HEK293 (cell line): ENCODE measurements at regions not wholly inside any gene's neighbourhood (a gene's known extent, or its start where the extent isn't known, plus 50 kb on each side); places are given as distances from the start of the nearest gene placed in this dataset.

ENCODE experiments used
- CTCF ChIA-PET: fragments of 350-600 bp; formaldehyde crosslinking; extraction: SDS; loops from one replicate; lab custom pipeline; 2021; ENCODE audit warnings: antibody characterized with exemption; lab: Yijun Ruan, JAX
- POLR2A ChIA-PET: fragments of 300-600 bp; formaldehyde crosslinking; extraction: SDS; loops from one replicate; lab custom pipeline; 2020; ENCODE audit warnings: antibody characterized with exemption, inconsistent platforms; lab: Yijun Ruan, JAX
- H3K27ac ChIP-seq: fragments of 200-500 bp; sonication (Bioruptor generic); 2 replicates; pipeline ENCODE4 v1.5.1; 2014; ENCODE audit warnings: low read depth, low read length, control low read depth, inconsistent platforms; ENCODE audit errors: extremely low read depth
- H3K36me3 ChIP-seq, 2 experiments: fragments of 200-500 bp in 1 of 2; sonication (Bioruptor generic) in 1 of 2; 1 replicate in 1 of 2; 2 replicates in 1 of 2; pipeline ENCODE4 v1.5.1; 2014 to 2017; ENCODE audit warnings: inconsistent platforms in 2 of 2, low read length in 2 of 2; ENCODE audit not compliant: control insufficient read depth in 2 of 2, insufficient read depth in 1 of 2
- H3K4me1 ChIP-seq: fragments of 200-500 bp; sonication (Bioruptor generic); 2 replicates; pipeline ENCODE4 v1.5.1; 2014; ENCODE audit warnings: mild to moderate bottlenecking, low read length, inconsistent platforms; ENCODE audit not compliant: control insufficient read depth, insufficient read depth
- H3K4me3 ChIP-seq: 2 replicates; pipeline ENCODE4 v1.5.1; 2011; ENCODE audit warnings: low read depth, mild to moderate bottlenecking, control low read depth, low read length, moderate library complexity
- H3K9me3 ChIP-seq: fragments of 200-500 bp; sonication (Bioruptor generic); 2 replicates; pipeline ENCODE4 v1.5.1; 2014; ENCODE audit warnings: low read depth, low read length, inconsistent platforms; ENCODE audit not compliant: control insufficient read depth, insufficient read depth
- BCL11B ChIP-seq: fragments of 450-650 bp; formaldehyde crosslinking; IDR thresholded peaks from 2 replicates; pipeline ENCODE4 v1.5.1; 2016; ENCODE audit warnings: low read depth, missing biosample characterization, missing genetic modification characterization
- GLIS1 ChIP-seq: fragments of 450-650 bp; formaldehyde crosslinking; IDR thresholded peaks from 2 replicates; pipeline ENCODE4 v1.5.1; 2016; ENCODE audit warnings: missing biosample characterization, missing genetic modification characterization
- KLF7 ChIP-seq: fragments of 450-650 bp; formaldehyde crosslinking; IDR thresholded peaks from 2 replicates; pipeline ENCODE4 v1.5.1; 2016; ENCODE audit warnings: missing biosample characterization, missing genetic modification characterization, borderline replicate concordance
- SALL2 ChIP-seq: fragments of 450-650 bp; formaldehyde crosslinking; IDR thresholded peaks from 2 replicates; pipeline ENCODE4 v1.5.0; 2017; ENCODE audit warnings: missing biosample characterization, mild to moderate bottlenecking, missing genetic modification characterization, borderline replicate concordance
- SP2 ChIP-seq: fragments of 450-650 bp; formaldehyde crosslinking; IDR thresholded peaks from 2 replicates; pipeline ENCODE4 v1.5.1; 2016; ENCODE audit warnings: missing biosample characterization, missing genetic modification characterization
- ZBTB8A ChIP-seq: fragments of 450-650 bp; formaldehyde crosslinking; IDR thresholded peaks from 2 replicates; pipeline ENCODE4 v1.5.1; 2016; ENCODE audit warnings: missing biosample characterization, missing genetic modification characterization
- ZNF10 ChIP-seq: fragments of 450-650 bp; formaldehyde crosslinking; IDR thresholded peaks from 2 replicates; pipeline ENCODE4 v1.5.1; 2017; ENCODE audit warnings: missing biosample characterization, missing genetic modification characterization
- ZNF132 ChIP-seq: fragments of 450-650 bp; formaldehyde crosslinking; IDR thresholded peaks from 2 replicates; pipeline ENCODE4 v1.5.1; 2017; ENCODE audit warnings: missing biosample characterization, missing genetic modification characterization, borderline replicate concordance
- ZNF157 ChIP-seq: fragments of 450-650 bp; formaldehyde crosslinking; IDR thresholded peaks from 2 replicates; pipeline ENCODE4 v1.5.1; 2016; ENCODE audit warnings: missing biosample characterization, missing genetic modification characterization
- ZNF211 ChIP-seq: fragments of 450-650 bp; formaldehyde crosslinking; IDR thresholded peaks from 2 replicates; pipeline ENCODE4 v1.5.1; 2016; ENCODE audit warnings: low read depth, missing biosample characterization, missing genetic modification characterization
- ZNF23 ChIP-seq: fragments of 450-650 bp; formaldehyde crosslinking; IDR thresholded peaks from 2 replicates; pipeline ENCODE4 v1.5.1; 2016; ENCODE audit warnings: missing biosample characterization, missing genetic modification characterization, borderline replicate concordance
- ZNF24 ChIP-seq: fragments of 450-650 bp; formaldehyde crosslinking; IDR thresholded peaks from 2 replicates; pipeline ENCODE4 v1.5.1; 2016; ENCODE audit warnings: missing biosample characterization, missing genetic modification characterization
- ZNF324 ChIP-seq: fragments of 450-650 bp; formaldehyde crosslinking; IDR thresholded peaks from 2 replicates; pipeline ENCODE4 v1.5.1; 2016; ENCODE audit warnings: missing biosample characterization, missing genetic modification characterization
- ZNF433 ChIP-seq: fragments of 450-650 bp; formaldehyde crosslinking; IDR thresholded peaks from 2 replicates; pipeline ENCODE4 v1.5.1; 2016; ENCODE audit warnings: missing biosample characterization, missing genetic modification characterization, low read depth
- ZNF473 ChIP-seq: fragments of 450-650 bp; formaldehyde crosslinking; IDR thresholded peaks from 2 replicates; pipeline ENCODE4 v1.5.1; 2017; ENCODE audit warnings: missing biosample characterization, missing genetic modification characterization
- ZNF530 ChIP-seq: fragments of 450-650 bp; formaldehyde crosslinking; IDR thresholded peaks from 2 replicates; pipeline ENCODE4 v1.5.1; 2016; ENCODE audit warnings: low read depth, missing biosample characterization, missing genetic modification characterization
- ZNF549 ChIP-seq: fragments of 450-650 bp; IDR thresholded peaks from 2 replicates; pipeline ENCODE4 v1.5.1; 2018; ENCODE audit warnings: missing biosample characterization, missing genetic modification characterization, mild to moderate bottlenecking, inconsistent platforms, moderate library complexity
- ZNF555 ChIP-seq: fragments of 450-650 bp; formaldehyde crosslinking; conservative IDR thresholded peaks from 2 replicates; pipeline ENCODE4 v1.5.1; 2017; ENCODE audit warnings: missing biosample characterization, mild to moderate bottlenecking, missing genetic modification characterization, inconsistent platforms
- ZNF571 ChIP-seq: fragments of 450-650 bp; formaldehyde crosslinking; IDR thresholded peaks from 2 replicates; pipeline ENCODE4 v1.5.0; 2017; ENCODE audit warnings: missing biosample characterization, missing genetic modification characterization
- ZNF623 ChIP-seq: fragments of 450-650 bp; formaldehyde crosslinking; IDR thresholded peaks from 2 replicates; pipeline ENCODE4 v1.5.1; 2016; ENCODE audit warnings: missing biosample characterization, missing genetic modification characterization
- ZNF670 ChIP-seq: fragments of 450-650 bp; formaldehyde crosslinking; IDR thresholded peaks from 2 replicates; pipeline ENCODE4 v1.5.1; 2016; ENCODE audit warnings: missing biosample characterization, missing genetic modification characterization, low read depth
- ZNF830 ChIP-seq: fragments of 450-650 bp; IDR thresholded peaks from 2 replicates; pipeline ENCODE4 v1.5.0; 2018; ENCODE audit warnings: missing biosample characterization, missing genetic modification characterization, low read depth, mild to moderate bottlenecking, moderate library complexity
- ZNF837 ChIP-seq: fragments of 450-650 bp; formaldehyde crosslinking; IDR thresholded peaks from 2 replicates; pipeline ENCODE4 v1.5.1; 2016; ENCODE audit warnings: missing biosample characterization, missing genetic modification characterization
- TF ChIP-seq, protein P1 (sequence below): fragments of 450-650 bp; formaldehyde crosslinking; IDR thresholded peaks from 2 replicates; pipeline ENCODE4 v1.5.1; 2016; ENCODE audit warnings: missing biosample characterization, missing genetic modification characterization
- TF ChIP-seq, protein P2 (sequence below): fragments of 450-650 bp; formaldehyde crosslinking; IDR thresholded peaks from 2 replicates; pipeline ENCODE4 v1.5.1; 2016; ENCODE audit warnings: missing biosample characterization, missing genetic modification characterization

DNA sequence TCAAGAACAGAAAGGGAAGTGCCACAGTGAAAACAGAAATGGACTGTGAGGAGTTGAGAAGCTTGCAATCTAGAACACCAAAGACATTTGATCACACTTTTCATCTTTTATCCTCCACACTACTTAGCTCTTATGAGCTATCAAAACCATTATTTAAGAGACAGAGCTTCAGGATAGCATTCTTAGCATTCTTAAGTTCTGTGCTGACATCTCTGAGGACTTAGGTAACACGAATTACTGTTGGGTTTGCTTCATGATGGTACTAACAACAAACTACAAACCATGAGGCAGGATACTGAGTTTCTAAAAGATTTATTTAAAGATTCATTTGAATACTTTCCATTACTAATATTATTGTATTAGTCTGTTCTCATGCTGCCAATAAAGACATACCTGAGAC, 1038.6 kb downstream of the TUSC7 start (continued):
- TF ChIP-seq, protein P1, sequence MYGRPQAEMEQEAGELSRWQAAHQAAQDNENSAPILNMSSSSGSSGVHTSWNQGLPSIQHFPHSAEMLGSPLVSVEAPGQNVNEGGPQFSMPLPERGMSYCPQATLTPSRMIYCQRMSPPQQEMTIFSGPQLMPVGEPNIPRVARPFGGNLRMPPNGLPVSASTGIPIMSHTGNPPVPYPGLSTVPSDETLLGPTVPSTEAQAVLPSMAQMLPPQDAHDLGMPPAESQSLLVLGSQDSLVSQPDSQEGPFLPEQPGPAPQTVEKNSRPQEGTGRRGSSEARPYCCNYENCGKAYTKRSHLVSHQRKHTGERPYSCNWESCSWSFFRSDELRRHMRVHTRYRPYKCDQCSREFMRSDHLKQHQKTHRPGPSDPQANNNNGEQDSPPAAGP (tag by site-specific recombination): no peak
- no peak for TF ChIP-seq GLIS1 (tag by site-specific recombination)
- TF ChIP-seq ZNF830 (tag by site-specific recombination): no peak
- no peak for TF ChIP-seq ZNF555
- no peak for TF ChIP-seq ZBTB8A (tag by site-specific recombination)
- TF ChIP-seq ZNF670 (tag by site-specific recombination): no peak
- no peak for TF ChIP-seq ZNF473 (tag by site-specific recombination)
- no peak for TF ChIP-seq ZNF549 (tag by site-specific recombination)
- TF ChIP-seq, protein P2, sequence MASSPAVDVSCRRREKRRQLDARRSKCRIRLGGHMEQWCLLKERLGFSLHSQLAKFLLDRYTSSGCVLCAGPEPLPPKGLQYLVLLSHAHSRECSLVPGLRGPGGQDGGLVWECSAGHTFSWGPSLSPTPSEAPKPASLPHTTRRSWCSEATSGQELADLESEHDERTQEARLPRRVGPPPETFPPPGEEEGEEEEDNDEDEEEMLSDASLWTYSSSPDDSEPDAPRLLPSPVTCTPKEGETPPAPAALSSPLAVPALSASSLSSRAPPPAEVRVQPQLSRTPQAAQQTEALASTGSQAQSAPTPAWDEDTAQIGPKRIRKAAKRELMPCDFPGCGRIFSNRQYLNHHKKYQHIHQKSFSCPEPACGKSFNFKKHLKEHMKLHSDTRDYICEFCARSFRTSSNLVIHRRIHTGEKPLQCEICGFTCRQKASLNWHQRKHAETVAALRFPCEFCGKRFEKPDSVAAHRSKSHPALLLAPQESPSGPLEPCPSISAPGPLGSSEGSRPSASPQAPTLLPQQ: no peak
- TF ChIP-seq ZNF23 (tag by site-specific recombination): no peak

GRCh38 chr3:117750674-117751269, 1041.2 kb downstream of the TUSC7 start:
- ChIA-PET CTCF (no interaction called here), POLR2A (no interaction called here)
- Histone ChIP-seq H3K4me3 (no peak overlapping the region), H3K4me1 (no peaks in the 10 kb centered on the region), H3K27ac (no peak overlapping the region), H3K9me3 (no peaks in the 10 kb centered on the region), H3K36me3 (no peaks in the 10 kb centered on the region)
- TF ChIP-seq ZNF571 (tag by site-specific recombination) (no peak), SALL2 (tag by site-specific recombination) (no peak), ZNF211 (no peak), SP2 (no peak), ZNF157 (tag by site-specific recombination) (no peak), ZNF830 (tag by site-specific recombination) (no peak)

GRCh38 chr3:117751651-117752050, 1042.1 kb downstream of the TUSC7 start:
- CTCF ChIA-PET: no interaction called here
- Histone ChIP-seq H3K4me1 (no peaks in the 10 kb centered on the region), H3K9me3 (no peaks in the 10 kb centered on the region), H3K4me3 (no peak overlapping the region), H3K36me3 (no peaks in the 10 kb centered on the region), H3K27ac (no peak overlapping the region)
- POLR2A ChIA-PET: no interaction called here
- TF ChIP-seq ZNF433 (no peak), ZNF571 (tag by site-specific recombination) (no peak), KLF7 (no peak), ZNF530 (no peak), ZNF324 (no peak), BCL11B (tag by site-specific recombination) (no peak), ZNF623 (tag by site-specific recombination) (no peak), ZNF132 (tag by site-specific recombination) (no peak), ZNF24 (no peak), ZNF837 (tag by site-specific recombination) (no peak), ZNF10 (tag by site-specific recombination) (no peak)
